ENCODE measurements at regions not wholly inside any gene's neighbourhood (a gene's known extent, or its start where the extent isn't known, plus 50 kb on each side); places are given as distances from the start of the nearest gene placed in this dataset.

DNA sequence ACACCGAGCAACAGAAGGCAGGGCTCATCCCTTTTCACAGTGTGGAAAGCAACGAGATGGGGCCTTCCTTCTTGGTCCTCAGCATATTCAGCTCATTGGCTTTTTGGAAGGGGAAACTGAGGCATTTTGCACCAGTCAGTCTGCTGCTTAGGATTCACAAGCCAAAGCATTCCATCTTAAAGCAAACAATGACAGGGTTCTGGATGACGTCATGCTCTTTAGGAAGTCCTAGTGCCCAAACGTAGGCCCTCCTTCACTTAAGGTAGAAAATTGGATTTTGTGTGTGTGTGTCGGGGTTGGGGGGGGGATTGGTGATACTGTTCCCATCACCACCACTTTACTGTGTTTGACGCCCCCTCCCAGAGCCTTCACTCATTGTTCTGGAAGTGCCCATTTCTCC, 101.6 kb downstream of the SELENOF start (continued):
- TF ChIP-seq, protein P1, sequence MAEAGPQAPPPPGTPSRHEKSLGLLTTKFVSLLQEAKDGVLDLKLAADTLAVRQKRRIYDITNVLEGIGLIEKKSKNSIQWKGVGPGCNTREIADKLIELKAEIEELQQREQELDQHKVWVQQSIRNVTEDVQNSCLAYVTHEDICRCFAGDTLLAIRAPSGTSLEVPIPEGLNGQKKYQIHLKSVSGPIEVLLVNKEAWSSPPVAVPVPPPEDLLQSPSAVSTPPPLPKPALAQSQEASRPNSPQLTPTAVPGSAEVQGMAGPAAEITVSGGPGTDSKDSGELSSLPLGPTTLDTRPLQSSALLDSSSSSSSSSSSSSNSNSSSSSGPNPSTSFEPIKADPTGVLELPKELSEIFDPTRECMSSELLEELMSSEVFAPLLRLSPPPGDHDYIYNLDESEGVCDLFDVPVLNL (CRISPR knock-in tag; IDR thresholded peaks at IDR 0.05; ENCODE audit: borderline replicate concordance, low read depth), result no peak
- TF ChIP-seq, protein P2, sequence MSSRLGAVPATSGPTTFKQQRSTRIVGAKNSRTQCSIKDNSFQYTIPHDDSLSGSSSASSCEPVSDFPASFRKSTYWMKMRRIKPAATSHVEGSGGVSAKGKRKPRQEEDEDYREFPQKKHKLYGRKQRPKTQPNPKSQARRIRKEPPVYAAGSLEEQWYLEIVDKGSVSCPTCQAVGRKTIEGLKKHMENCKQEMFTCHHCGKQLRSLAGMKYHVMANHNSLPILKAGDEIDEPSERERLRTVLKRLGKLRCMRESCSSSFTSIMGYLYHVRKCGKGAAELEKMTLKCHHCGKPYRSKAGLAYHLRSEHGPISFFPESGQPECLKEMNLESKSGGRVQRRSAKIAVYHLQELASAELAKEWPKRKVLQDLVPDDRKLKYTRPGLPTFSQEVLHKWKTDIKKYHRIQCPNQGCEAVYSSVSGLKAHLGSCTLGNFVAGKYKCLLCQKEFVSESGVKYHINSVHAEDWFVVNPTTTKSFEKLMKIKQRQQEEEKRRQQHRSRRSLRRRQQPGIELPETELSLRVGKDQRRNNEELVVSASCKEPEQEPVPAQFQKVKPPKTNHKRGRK (CRISPR knock-in tag; IDR thresholded peaks at IDR 0.05; ENCODE audit: borderline replicate concordance), result no peak
